ENCODE measurements at regions not wholly inside any gene's neighbourhood (a gene's known extent, or its start where the extent isn't known, plus 50 kb on each side); places are given as distances from the start of the nearest gene placed in this dataset.

- TF ChIP-seq CTCF (IDR thresholded peaks at IDR 0.05) (no peak), POLR2AphosphoS5 (IDR thresholded peaks at IDR 0.05) (no peak), POLR2A (IDR thresholded peaks at IDR 0.05) (no peak), EP300 (IDR thresholded peaks at IDR 0.05) (no peak)
Observed at GRCh38 chr4:44916411-44916810, 190.1 kb upstream of the GNPDA2 start.

Data from stomach (tissue), 4 donors.